H9 (cell line): ENCODE measurements at regions not wholly inside any gene's neighbourhood (a gene's known extent, or its start where the extent isn't known, plus 50 kb on each side); places are given as distances from the start of the nearest gene placed in this dataset.

Experiments used
- DNase-seq: peaks from one replicate; pipeline ENCODE4 v3.0.0-alpha.2; 2017
- H2AFZ ChIP-seq: one replicate; pipeline ENCODE4 v1.6.1; 2013; ENCODE audit warnings: mild to moderate bottlenecking, low read length, control low read depth, moderate library complexity
- H2AK5ac ChIP-seq: 2 replicates; pipeline ENCODE4 v1.6.1; 2013; ENCODE audit warnings: low read length, control low read depth, mixed read lengths; ENCODE audit not compliant: insufficient read length
- H2BK120ac ChIP-seq: one replicate; pipeline ENCODE4 v1.6.1; 2013; ENCODE audit warnings: low read depth, mild to moderate bottlenecking, low read length, control low read depth, inconsistent platforms; ENCODE audit not compliant: poor library complexity, severe bottlenecking
- H2BK12ac ChIP-seq: 2 replicates; pipeline ENCODE4 v1.6.1; 2013; ENCODE audit warnings: low read length, control low read depth, mixed read lengths, low read depth; ENCODE audit not compliant: insufficient read length
- H2BK15ac ChIP-seq: 2 replicates; pipeline ENCODE4 v1.6.1; 2013; ENCODE audit warnings: low read depth, low read length, control low read depth
- H2BK20ac ChIP-seq: one replicate; pipeline ENCODE4 v1.6.1; 2013; ENCODE audit warnings: low read depth, mild to moderate bottlenecking, low read length, control low read depth, inconsistent platforms; ENCODE audit not compliant: poor library complexity, severe bottlenecking
- H2BK5ac ChIP-seq: 2 replicates; pipeline ENCODE4 v1.6.1; 2013; ENCODE audit warnings: low read length, control low read depth, mixed read lengths; ENCODE audit not compliant: insufficient read length
- H3K14ac ChIP-seq: 2 replicates; pipeline ENCODE4 v1.6.1; 2013; ENCODE audit warnings: low read length, control low read depth; ENCODE audit not compliant: insufficient read depth
- H3K18ac ChIP-seq: 2 replicates; pipeline ENCODE4 v1.6.1; 2013; ENCODE audit warnings: low read depth, mild to moderate bottlenecking, mixed read lengths, low read length, control low read depth; ENCODE audit not compliant: insufficient read length
- H3K23ac ChIP-seq: 2 replicates; pipeline ENCODE4 v1.6.1; 2013; ENCODE audit warnings: low read length, control low read depth, mixed read lengths, low read depth; ENCODE audit not compliant: insufficient read length
- H3K23me2 ChIP-seq: 2 replicates; pipeline ENCODE4 v1.6.1; 2013; ENCODE audit warnings: low read depth, mild to moderate bottlenecking, mixed read lengths, low read length, control low read depth; ENCODE audit not compliant: insufficient read length, poor library complexity, severe bottlenecking
- H3K27ac ChIP-seq: 2 replicates; pipeline ENCODE4 v1.5.1; 2013; ENCODE audit warnings: low read length, control low read depth, mixed read lengths, low read depth; ENCODE audit not compliant: insufficient read length
- H3K27me3 ChIP-seq: 2 replicates; pipeline ENCODE4 v1.6.1; 2013; ENCODE audit warnings: low read length, control low read depth, inconsistent platforms; ENCODE audit not compliant: insufficient read depth
- H3K4ac ChIP-seq: 2 replicates; pipeline ENCODE4 v1.6.1; 2013; ENCODE audit warnings: low read depth, mild to moderate bottlenecking, control low read depth, inconsistent platforms, low read length, moderate library complexity
- H3K4me1 ChIP-seq: 2 replicates; pipeline ENCODE4 v1.6.1; 2013; ENCODE audit warnings: low read length, control low read depth, inconsistent platforms; ENCODE audit not compliant: insufficient read depth
- H3K4me2 ChIP-seq: 2 replicates; pipeline ENCODE4 v1.6.1; 2013; ENCODE audit warnings: low read length, control low read depth, mixed read lengths; ENCODE audit not compliant: insufficient read length, insufficient read depth
- H3K56ac ChIP-seq: 2 replicates; pipeline ENCODE4 v1.6.1; 2013; ENCODE audit warnings: low read depth, mild to moderate bottlenecking, mixed read lengths, low read length, control low read depth; ENCODE audit not compliant: insufficient read length
- H3K79me1 ChIP-seq: 2 replicates; pipeline ENCODE4 v1.6.1; 2013; ENCODE audit warnings: low read depth, mild to moderate bottlenecking, moderate library complexity, low read length, control low read depth, inconsistent platforms; ENCODE audit not compliant: insufficient read depth, poor library complexity, severe bottlenecking
- H3K79me2 ChIP-seq: 2 replicates; pipeline ENCODE4 v1.6.1; 2013; ENCODE audit warnings: low read length, control low read depth, inconsistent platforms; ENCODE audit not compliant: insufficient read depth
- H3K9ac ChIP-seq: 2 replicates; pipeline ENCODE4 v1.6.1; 2013; ENCODE audit warnings: low read length, control low read depth, mixed read lengths; ENCODE audit not compliant: insufficient read length; ENCODE audit errors: extremely low read depth
- H3K9me3 ChIP-seq: one replicate; pipeline ENCODE4 v1.6.1; 2013; ENCODE audit warnings: low read depth, low read length, inconsistent platforms; ENCODE audit not compliant: control insufficient read depth
- H3T11ph ChIP-seq: one replicate; pipeline ENCODE4 v1.6.1; 2013; ENCODE audit warnings: mild to moderate bottlenecking, low read length, control low read depth, inconsistent platforms
- H4K20me1 ChIP-seq: one replicate; pipeline ENCODE4 v1.6.1; 2013; ENCODE audit not compliant: control insufficient read depth, insufficient read length, insufficient read depth
- H4K5ac ChIP-seq: 2 replicates; pipeline ENCODE4 v1.6.1; 2013; ENCODE audit warnings: low read depth, mild to moderate bottlenecking, mixed read lengths, low read length, control low read depth; ENCODE audit not compliant: insufficient read length
- H4K8ac ChIP-seq: replicated peaks from 2 replicates; pipeline ENCODE4 v1.6.1; 2013; ENCODE audit warnings: low read length, control low read depth, mixed read lengths, low read depth; ENCODE audit not compliant: insufficient read length
- H4K91ac ChIP-seq: 2 replicates; pipeline ENCODE4 v1.6.1; 2013; ENCODE audit warnings: low read depth, mild to moderate bottlenecking, moderate library complexity, mixed read lengths, low read length, control low read depth; ENCODE audit not compliant: insufficient read length
- H3K27ac Mint-ChIP-seq, 3 experiments: 2 replicates in 2 of 3; 3 replicates in 1 of 3; pipeline ENCODE4 v1.8.0; 2020 to 2021; ENCODE audit warnings: mixed read lengths in 3 of 3, mild to moderate bottlenecking in 1 of 3, moderate library complexity in 1 of 3
- H3K27me3 Mint-ChIP-seq: 2 replicates; pipeline ENCODE4 v1.8.0; 2021; ENCODE audit warnings: low read depth, mild to moderate bottlenecking, moderate library complexity, mixed read lengths
- H3K36me3 Mint-ChIP-seq, 3 experiments: 2 replicates in 2 of 3; 3 replicates in 1 of 3; pipeline ENCODE4 v1.8.0; 2020 to 2021; ENCODE audit warnings: low read depth in 3 of 3, mixed read lengths in 3 of 3; ENCODE audit not compliant: insufficient read depth in 1 of 3
- H3K4me1 Mint-ChIP-seq, 2 experiments: 2 replicates each; pipeline ENCODE4 v1.8.0; 2020; ENCODE audit warnings: mixed read lengths in 2 of 2
- H3K4me3 Mint-ChIP-seq, 2 experiments: 2 replicates in 1 of 2; 3 replicates in 1 of 2; pipeline ENCODE4 v1.8.0; 2020 to 2021; ENCODE audit warnings: mild to moderate bottlenecking in 2 of 2, mixed read lengths in 2 of 2, moderate library complexity in 1 of 2
- H3K9me3 Mint-ChIP-seq, 2 experiments: 2 replicates in 1 of 2; 3 replicates in 1 of 2; pipeline ENCODE4 v1.8.0; 2020; ENCODE audit warnings: mild to moderate bottlenecking in 2 of 2, mixed read lengths in 2 of 2, moderate library complexity in 1 of 2
- WGBS: extraction: QIAGEN DNeasy Blood & Tissue Kit; methylation state at CpG from one replicate; pipeline ENCODE4 v1.1.7; 2013; ENCODE audit warnings: missing lambda C conversion rate, low lambda C conversion rate, mixed read lengths; ENCODE audit not compliant: insufficient read length; ENCODE audit errors: extremely low coverage; 5-methylcytosine and 5-hydroxymethylcytosine counted together
- TF ChIP-seq, protein P1 (sequence below): fragments of 200-600 bp; sonication (generic); conservative IDR thresholded peaks from 3 replicates; pipeline ENCODE4 v1.8.0; 2021; ENCODE audit warnings: antibody characterized with exemption, mild to moderate bottlenecking

DNA sequence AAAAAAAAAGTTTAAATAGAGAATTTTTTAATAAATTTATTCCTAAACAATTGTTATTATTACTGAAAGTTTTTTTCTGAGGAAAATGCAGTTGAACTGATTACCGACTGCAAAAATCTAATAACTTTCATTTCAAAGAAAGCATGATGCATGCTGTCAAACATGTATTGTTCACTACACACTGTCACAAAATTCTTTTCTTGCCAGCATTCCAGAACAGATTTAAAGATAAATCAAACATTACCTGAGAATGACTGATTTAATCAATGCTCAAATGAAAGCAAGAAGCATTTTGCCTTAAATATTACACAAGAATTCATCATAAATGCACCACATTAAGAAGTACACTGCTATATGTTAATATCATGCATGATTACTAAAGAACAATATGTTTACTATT, 588.3 kb downstream of the SLC16A7 start:
- no peak overlapping the region for H3K4me3 Mint-ChIP-seq
- Histone ChIP-seq H2AFZ (no peak overlapping the region), H3K4me2 (no peak overlapping the region), H3K27me3 (no peaks in the 10 kb centered on the region), H4K8ac (no peak overlapping the region), H3K18ac (no peak overlapping the region), H2BK120ac (no peak overlapping the region), H3T11ph (no peak overlapping the region), H3K27ac (no peak overlapping the region), H3K4me1 (no peaks in the 10 kb centered on the region), H3K79me1 (no peaks in the 10 kb centered on the region), H3K23me2 (no peaks in the 10 kb centered on the region), H2BK15ac (no peak overlapping the region), H3K4ac (no peak overlapping the region), H2AK5ac (no peak overlapping the region), H2BK12ac (no peak overlapping the region), H3K79me2 (no peaks in the 10 kb centered on the region), H4K91ac (no peak overlapping the region), H2BK20ac (no peak overlapping the region), H2BK5ac (no peak overlapping the region), H3K56ac (no peak overlapping the region), H3K9ac (no peak overlapping the region), H4K20me1 (no peaks in the 10 kb centered on the region), H3K9me3 (no peaks in the 10 kb centered on the region), H4K5ac (no peak overlapping the region), H3K14ac (no peak overlapping the region), H3K23ac (no peak overlapping the region)
- 0 out of 5 replicates have a peak, but pooled peaks cover 0 to 2% of the 10 kb centered on the region in 2 experiments for H3K9me3 Mint-ChIP-seq
- DNase-seq: no peak
- no peaks in the 10 kb centered on the region for H3K27me3 Mint-ChIP-seq
- H3K27ac Mint-ChIP-seq: no peak overlapping the region
- TF ChIP-seq, protein P1, sequence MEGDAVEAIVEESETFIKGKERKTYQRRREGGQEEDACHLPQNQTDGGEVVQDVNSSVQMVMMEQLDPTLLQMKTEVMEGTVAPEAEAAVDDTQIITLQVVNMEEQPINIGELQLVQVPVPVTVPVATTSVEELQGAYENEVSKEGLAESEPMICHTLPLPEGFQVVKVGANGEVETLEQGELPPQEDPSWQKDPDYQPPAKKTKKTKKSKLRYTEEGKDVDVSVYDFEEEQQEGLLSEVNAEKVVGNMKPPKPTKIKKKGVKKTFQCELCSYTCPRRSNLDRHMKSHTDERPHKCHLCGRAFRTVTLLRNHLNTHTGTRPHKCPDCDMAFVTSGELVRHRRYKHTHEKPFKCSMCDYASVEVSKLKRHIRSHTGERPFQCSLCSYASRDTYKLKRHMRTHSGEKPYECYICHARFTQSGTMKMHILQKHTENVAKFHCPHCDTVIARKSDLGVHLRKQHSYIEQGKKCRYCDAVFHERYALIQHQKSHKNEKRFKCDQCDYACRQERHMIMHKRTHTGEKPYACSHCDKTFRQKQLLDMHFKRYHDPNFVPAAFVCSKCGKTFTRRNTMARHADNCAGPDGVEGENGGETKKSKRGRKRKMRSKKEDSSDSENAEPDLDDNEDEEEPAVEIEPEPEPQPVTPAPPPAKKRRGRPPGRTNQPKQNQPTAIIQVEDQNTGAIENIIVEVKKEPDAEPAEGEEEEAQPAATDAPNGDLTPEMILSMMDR: no peak
- H3K4me1 Mint-ChIP-seq: no peaks in the 10 kb centered on the region
- no peaks in the 10 kb centered on the region; a peak in 1 of 7 replicates for H3K36me3 Mint-ChIP-seq
- WGBS: no CpG with 5 or more reads among the region's 1 CpG
